Daoy (cell line): ENCODE measurements at regions not wholly inside any gene's neighbourhood (a gene's known extent, or its start where the extent isn't known, plus 50 kb on each side); places are given as distances from the start of the nearest gene placed in this dataset.

ENCODE experiments used
- DNase-seq: peaks from one replicate; pipeline ENCODE4 v3.0.0-alpha.2; 2015; ENCODE audit warnings: low read depth

- DNase-seq: no peak
Measured at GRCh38 chr9:12095931-12096330, 597.3 kb upstream of the TYRP1 start.

DNA sequence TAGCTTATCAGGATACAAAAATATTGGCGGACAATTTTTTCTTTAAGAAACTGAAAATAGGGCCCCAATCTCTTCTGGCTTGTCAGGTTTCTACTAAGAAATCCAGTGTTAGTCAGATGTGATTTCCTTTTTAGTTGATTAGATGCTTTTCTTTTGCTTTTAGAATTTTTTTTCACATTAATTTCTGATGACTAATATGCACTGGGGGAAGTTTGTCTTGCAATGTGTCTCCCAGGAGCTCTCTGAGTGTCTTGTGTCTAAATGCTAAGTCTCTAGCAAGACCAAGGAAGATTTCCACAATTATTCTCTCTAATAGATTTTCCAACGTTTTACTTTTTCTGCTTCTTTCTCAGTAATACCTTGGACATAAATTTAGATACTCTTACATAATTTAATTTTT, 559.8 kb upstream of the TYRP1 start:
- no peak for DNase-seq

DNA sequence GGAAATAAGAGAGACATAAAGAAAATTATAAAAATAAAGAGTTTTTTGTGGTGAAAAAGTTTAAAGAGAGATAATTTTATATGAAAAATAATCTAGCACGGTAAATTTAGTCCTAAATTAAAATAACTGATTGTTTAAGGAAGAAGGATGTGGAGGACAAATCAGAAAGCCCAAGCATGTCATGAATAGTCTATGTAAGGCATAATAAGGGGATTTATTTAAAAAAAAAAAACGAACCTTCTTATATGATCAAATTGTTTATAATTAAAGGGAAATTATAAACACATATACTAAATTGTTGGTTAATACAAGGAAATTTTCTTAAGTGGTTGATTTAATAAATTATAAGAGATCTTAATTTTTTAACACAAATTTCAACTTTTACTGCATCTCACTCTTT, 551.8 kb upstream of the TYRP1 start:
- DNase-seq: no peak

DNA sequence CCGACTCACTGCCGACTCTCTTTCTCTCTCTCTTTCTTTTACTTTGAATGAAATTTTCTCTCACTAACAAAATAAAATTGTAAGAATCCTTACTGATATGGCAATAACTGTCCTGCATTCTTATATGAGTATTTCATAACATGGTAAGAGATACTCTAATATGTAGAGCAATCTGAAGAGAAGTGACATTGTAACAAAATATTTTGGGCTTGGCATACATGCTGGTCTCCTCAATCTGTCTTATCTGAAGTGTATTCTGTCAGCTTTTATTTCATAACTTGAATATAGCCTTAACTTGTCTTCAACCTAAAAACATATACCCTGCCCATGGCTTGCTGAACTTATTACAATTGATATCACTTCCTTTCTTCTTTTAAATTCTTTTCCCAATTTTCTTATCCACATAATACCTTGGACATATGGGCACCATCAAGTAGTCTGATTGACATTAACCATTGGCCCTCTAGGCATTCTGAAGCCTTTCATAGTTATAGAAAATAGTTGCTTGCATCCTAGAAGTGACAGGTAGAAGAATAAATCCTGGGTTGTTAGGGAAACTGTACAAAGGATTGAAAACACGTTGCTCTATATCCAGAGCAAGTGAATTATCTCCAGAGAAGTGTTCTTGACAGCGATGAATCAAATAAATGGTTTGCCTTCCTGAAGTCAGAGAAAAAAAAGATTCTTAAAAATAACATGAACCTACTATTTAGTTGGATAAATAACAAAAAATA, 537.6 kb upstream of the TYRP1 start:
- no peak for DNase-seq

- no peak for DNase-seq
Measured at GRCh38 chr9:12162181-12162815, 530.9 kb upstream of the TYRP1 start.

- DNase-seq: no peak
Measured at GRCh38 chr9:12163723-12164458, 529.3 kb upstream of the TYRP1 start.

GRCh38 chr9:12166518-12166917, 526.7 kb upstream of the TYRP1 start:
- no peak for DNase-seq

DNA sequence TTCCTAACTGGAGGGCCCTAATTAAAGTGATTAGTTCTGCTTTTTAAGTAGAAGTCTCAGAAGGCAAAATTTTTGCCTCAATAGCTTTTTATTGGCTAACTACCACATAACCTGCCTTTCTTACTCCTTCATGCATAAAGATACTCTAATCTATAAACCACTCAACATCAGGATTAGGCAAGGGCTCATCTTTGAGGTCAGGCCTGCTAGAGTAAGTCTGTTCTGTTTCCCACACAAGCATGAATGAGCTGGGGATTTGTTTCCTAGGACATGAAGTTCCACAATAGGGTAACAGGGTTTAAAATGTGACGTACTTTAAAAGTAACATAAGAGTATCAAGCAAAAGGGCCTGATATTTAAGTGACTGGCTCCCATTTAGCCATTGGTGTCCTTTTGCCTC, 522.7 kb upstream of the TYRP1 start:
- no peak for DNase-seq

DNA sequence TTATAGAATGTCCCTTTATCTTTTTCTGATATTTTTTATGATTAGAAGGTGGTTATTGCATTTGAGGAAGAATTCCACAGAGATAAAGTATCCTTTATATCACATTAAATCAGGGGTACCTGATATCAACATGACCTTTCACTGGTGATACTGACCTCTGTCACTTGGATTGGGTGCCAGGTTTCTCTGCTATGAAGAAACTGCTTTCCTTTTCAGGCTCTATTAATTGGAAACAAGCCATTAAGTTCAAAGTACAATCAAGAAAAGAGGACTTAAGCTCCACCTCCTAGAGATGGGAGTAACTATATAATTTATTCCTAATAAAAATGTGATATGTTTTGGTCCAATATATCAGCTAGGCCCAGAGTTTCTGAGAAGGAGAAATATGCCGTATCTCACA, 514.6 kb upstream of the TYRP1 start:
- DNase-seq: no peak

DNA sequence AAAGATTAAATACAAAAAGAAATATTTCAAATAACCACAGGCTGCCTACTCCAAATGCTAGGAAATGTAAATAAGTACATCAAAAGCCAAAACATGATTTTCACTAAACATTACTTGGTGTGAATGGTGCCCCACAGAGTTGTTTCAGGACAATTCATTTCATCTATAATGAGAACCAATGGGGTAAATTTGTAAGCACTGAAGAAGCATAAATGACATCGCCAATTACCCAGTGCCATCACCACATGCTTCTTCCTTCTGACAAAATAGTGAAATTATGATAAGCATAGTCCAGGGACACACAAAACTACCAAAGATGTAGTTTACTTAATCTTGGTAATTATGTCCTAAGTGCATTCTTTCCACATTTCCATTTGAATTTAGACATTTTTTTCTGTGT, 510.4 kb upstream of the TYRP1 start:
- DNase-seq: no peak

DNA sequence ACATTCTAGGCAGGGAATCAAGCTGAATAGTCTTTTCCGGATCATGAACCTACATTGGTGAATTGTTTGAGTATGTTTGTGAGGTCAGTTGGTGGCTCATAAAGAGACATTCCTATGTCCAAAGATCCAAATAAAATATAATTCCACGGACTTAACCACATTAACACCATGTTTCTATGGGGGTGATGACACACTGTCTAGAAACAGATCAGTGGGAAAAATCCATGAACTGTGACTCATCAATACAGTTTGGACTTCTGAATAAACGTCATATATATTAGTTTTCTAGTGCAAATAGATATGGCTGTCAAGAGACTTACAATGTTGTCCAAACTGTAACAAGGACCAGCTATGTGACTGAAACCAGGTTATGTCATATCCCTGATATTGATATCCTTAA, 509.9 kb upstream of the TYRP1 start:
- DNase-seq: no peak

DNA sequence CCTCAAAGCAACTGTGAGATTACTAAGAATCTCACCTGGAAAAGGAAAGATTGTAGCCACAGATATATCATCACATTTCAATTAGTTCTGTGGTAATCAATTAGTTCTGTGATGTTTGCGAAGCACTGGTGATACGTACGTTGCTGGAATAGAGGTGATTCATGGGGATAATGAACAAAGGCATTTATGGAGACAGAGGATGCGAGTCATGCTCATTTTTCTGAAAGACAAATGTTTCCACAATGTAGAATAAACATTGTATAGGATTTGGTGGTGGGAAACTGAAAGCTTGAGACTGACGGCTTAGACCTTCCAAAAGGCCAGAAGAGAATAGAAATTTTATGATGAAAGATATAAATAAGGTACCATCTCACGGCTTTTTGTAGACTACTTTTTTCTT, 507.3 kb upstream of the TYRP1 start:
- DNase-seq: peak; percentile 27

DNA sequence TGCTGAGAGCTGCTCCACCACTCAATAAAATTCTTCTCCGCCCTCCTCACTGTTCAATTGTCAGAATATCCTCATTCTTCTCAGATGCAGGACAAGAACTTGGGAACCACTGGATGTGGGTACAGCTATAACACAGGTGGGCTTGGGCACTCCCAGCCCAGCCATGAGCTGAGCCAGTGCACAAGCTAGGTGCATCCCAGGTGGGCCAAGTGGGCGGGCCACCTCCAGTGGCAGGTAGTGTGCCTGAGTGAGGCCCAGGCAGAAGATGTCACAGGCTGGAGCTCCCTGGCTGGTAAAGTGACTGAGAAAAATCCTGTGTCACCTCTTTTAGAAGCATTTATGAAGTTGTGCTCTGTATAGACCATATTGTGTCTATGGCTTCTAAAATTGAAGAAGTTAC, 501.6 kb upstream of the TYRP1 start:
- DNase-seq: no peak

DNA sequence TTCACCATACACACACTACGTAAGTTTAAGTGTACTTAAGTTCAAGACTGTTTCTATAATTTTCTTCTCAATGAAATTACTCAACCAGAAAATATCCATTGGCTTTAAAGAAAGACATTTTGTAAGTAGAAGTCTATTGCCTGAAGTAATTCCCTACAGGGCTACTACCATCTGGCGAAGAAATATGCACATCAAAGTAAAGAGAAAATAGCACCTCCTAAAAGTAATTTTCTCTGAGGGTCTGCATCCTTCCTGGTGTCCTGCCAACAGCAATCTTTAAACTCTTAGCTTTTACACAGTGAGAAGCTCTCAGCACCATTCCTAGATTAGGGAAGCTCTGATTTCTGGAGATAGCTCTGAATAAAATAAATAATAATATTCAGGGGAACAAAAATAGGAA, 498.5 kb upstream of the TYRP1 start:
- no peak for DNase-seq

- DNase-seq: no peak
Measured at GRCh38 chr9:12195456-12195855, 497.7 kb upstream of the TYRP1 start.

DNA sequence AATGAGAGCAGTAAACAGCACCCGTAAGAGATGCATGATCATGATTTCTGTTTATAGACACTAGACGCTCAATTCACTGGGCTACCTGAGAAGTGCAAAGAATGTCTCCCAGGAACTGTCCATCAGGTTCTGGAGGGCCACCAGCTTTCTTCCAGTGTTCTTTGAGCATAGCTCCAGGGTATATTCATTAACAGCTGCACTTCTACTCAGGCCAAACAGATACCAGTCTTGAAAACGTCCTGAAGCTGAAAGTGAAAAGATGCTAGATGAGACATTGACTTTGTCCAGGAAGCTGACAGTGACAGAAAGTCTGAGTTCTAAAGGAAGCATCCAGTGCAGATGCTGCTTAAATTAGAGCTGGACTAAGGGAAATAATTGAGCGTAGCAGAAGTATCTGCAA, 488.7 kb upstream of the TYRP1 start:
- DNase-seq: no peak

DNA sequence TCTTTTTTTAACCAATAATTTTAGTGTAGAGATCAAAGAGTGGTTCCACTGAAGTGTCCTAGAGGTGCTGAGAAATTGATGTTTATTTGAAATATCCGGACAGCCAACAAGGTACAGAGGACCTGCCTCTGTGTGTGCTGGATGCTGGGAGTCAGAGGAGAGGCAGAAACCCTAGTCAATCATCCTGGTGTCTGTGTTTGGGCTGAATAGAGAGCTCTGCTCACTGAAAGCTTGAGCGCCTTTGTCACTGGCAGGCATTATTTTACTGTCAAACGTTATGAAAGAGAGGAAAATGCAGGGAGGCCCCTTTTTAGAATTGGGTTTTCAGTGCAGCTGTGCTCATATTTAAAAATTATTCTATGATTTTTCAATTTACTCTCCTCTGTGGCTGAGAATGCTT, 480.3 kb upstream of the TYRP1 start:
- no peak for DNase-seq

DNA sequence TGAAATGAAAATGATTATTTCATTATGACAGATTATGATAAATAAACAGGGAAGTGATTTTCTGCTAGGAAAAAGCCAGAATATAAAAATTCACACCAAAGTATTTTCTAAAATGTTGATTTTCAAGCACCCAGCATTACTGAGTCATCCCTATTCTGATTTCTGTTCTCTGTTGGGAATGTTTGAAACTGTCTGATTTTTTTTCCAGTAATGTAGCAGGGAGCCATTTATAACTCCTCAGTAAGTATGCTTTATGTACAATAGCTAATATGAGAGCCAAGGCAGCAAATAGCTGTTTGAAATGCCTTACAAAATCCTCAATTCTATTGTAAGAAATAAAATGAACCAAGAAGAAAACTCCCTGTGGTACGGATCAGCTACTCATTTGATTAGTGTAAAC, 471.7 kb upstream of the TYRP1 start:
- no peak for DNase-seq

GRCh38 chr9:12224449-12224848, 468.7 kb upstream of the TYRP1 start:
- DNase-seq: no peak

DNA sequence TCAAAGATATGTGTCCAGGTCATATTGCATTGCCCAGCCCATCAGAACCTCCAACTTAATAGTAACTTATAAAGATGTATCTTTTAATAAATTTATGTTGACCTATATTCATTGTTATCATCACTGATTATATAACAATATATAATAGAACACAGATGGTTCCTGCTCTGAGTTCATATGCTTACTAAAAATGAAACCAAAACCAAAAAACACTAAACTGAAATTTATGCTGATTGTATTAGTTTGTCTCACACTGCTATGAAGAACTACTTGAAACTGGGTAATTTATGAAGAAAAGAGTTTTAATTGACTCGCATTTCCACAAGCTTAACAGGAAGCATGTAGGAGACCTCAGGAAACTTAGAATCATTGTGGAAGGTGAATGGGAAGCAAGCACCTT, 462.5 kb upstream of the TYRP1 start:
- no peak for DNase-seq

GRCh38 chr9:12231832-12232231, 461.4 kb upstream of the TYRP1 start:
- DNase-seq: no peak

- no peak for DNase-seq
Measured at GRCh38 chr9:12232836-12233235, 460.3 kb upstream of the TYRP1 start.

GRCh38 chr9:12253941-12254340, 439.2 kb upstream of the TYRP1 start:
- no peak for DNase-seq
